Fibroblast of lung (primary cell): ENCODE measurements at regions not wholly inside any gene's neighbourhood (a gene's known extent, or its start where the extent isn't known, plus 50 kb on each side); places are given as distances from the start of the nearest gene placed in this dataset.
"Not testable (repeated sequence)": the region's sequence is repeated elsewhere in the genome, so short reads cannot be mapped to it uniquely, and the experiment has no call there.

Experiments used
- DNase-seq, 2 donors: peaks; one replicate each; pipeline versions ENCODE4 v3.0.0 to v3.0.0-alpha.2; 2010; ENCODE audit warnings: low read depth in 2 of 2
- H2AFZ ChIP-seq: 2 replicates; pipeline ENCODE4 v1.5.1; 2012; ENCODE audit warnings: low read length, control low read depth, inconsistent platforms
- H3K27ac ChIP-seq: 2 replicates; pipeline ENCODE4 v1.5.1; 2011; ENCODE audit warnings: low read length, control low read depth; ENCODE audit not compliant: insufficient read depth
- H3K27me3 ChIP-seq: 2 replicates; pipeline ENCODE4 v1.5.1; 2011; ENCODE audit warnings: mild to moderate bottlenecking, low read length; ENCODE audit not compliant: control insufficient read depth, insufficient read depth
- H3K36me3 ChIP-seq: 2 replicates; pipeline ENCODE4 v1.5.1; 2011; ENCODE audit warnings: low read length; ENCODE audit not compliant: control insufficient read depth, insufficient read depth
- H3K4me1 ChIP-seq: 2 replicates; pipeline ENCODE4 v1.5.1; 2011; ENCODE audit warnings: low read length; ENCODE audit not compliant: control insufficient read depth, insufficient read depth; ENCODE audit errors: extremely low read depth
- H3K4me2 ChIP-seq: 2 replicates; pipeline ENCODE4 v1.5.1; 2011; ENCODE audit warnings: low read length, control low read depth; ENCODE audit not compliant: insufficient read depth; ENCODE audit errors: extremely low read depth
- H3K4me3 ChIP-seq, 4 experiments: fragments of 200-600 bp in 1 of 4; sonication (generic) in 1 of 4; replicated peaks in 1 of 4; 2 replicates each; pipeline ENCODE4 v1.5.1; 2011 to 2016; ENCODE audit warnings: low read length in 4 of 4, low read depth in 3 of 4, mild to moderate bottlenecking in 3 of 4, control low read depth in 2 of 4, inconsistent platforms in 1 of 4, mixed read lengths in 1 of 4; ENCODE audit not compliant: insufficient read depth in 1 of 4; ENCODE audit errors: control extremely low read depth in 1 of 4
- H3K79me2 ChIP-seq: 2 replicates; pipeline ENCODE4 v1.5.1; 2012; ENCODE audit warnings: mild to moderate bottlenecking, low read length, inconsistent platforms; ENCODE audit not compliant: control insufficient read depth, insufficient read depth
- H3K9ac ChIP-seq: 2 replicates; pipeline ENCODE4 v1.5.1; 2011; ENCODE audit warnings: mild to moderate bottlenecking, low read length, control low read depth; ENCODE audit not compliant: insufficient read depth
- H3K9me3 ChIP-seq: 2 replicates; pipeline ENCODE4 v1.5.1; 2012; ENCODE audit warnings: low read depth, low read length; ENCODE audit not compliant: control insufficient read depth, insufficient read depth
- H4K20me1 ChIP-seq: 2 replicates; pipeline ENCODE4 v1.5.1; 2011; ENCODE audit warnings: low read length; ENCODE audit not compliant: control insufficient read depth, insufficient read depth; ENCODE audit errors: extremely low read depth
- EZH2 ChIP-seq: IDR thresholded peaks from 2 replicates; pipeline ENCODE4 v1.5.1; 2012; ENCODE audit warnings: low read length, control low read depth, mild to moderate bottlenecking; ENCODE audit errors: missing control alignments
- TF ChIP-seq, protein P1 (sequence below), 2 donors: IDR thresholded peaks in 1 of 2; conservative IDR thresholded peaks in 1 of 2; 1 replicate in 1 of 2; 2 replicates in 1 of 2; pipeline ENCODE4 v1.5.1; 2011 to 2012; ENCODE audit warnings: low read length in 2 of 2, control low read depth in 1 of 2, inconsistent platforms in 1 of 2, low read depth in 1 of 2, mild to moderate bottlenecking in 1 of 2

DNA sequence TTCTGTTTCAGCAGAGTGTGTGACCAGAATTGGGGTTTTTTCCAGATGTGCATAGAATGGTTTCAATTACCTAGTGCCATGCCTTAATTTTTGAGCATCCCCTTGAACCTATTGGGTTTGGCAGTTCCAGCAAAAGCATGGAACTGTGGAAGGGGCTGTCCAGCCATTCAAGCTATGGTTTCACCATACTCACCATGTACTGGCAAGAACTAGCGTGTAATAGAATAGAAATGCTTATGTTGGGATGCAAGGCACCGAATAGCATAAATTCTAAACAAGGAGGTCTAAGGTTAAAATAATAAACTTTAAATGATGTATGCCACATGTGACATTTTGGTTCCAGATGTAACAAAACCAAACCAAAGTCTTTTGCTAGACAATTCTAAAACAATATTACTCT is 91.4 kb downstream of the MTERF1 start:
- Histone ChIP-seq H3K79me2 (no peaks in the 10 kb centered on the region), H3K9ac (no peak overlapping the region), H2AFZ (no peak overlapping the region), H3K4me1 (no peaks in the 10 kb centered on the region), H3K27me3 (no peaks in the 10 kb centered on the region), H3K4me3 (no peak overlapping the region), H3K36me3 (no peaks in the 10 kb centered on the region), H3K27ac (no peak overlapping the region), H3K4me2 (no peak overlapping the region), H3K9me3 (no peaks in the 10 kb centered on the region), H4K20me1 (no peaks in the 10 kb centered on the region)
- peak in 1 of 2 donors; percentile 39 for DNase-seq
- no peak for TF ChIP-seq EZH2
- TF ChIP-seq, protein P1, sequence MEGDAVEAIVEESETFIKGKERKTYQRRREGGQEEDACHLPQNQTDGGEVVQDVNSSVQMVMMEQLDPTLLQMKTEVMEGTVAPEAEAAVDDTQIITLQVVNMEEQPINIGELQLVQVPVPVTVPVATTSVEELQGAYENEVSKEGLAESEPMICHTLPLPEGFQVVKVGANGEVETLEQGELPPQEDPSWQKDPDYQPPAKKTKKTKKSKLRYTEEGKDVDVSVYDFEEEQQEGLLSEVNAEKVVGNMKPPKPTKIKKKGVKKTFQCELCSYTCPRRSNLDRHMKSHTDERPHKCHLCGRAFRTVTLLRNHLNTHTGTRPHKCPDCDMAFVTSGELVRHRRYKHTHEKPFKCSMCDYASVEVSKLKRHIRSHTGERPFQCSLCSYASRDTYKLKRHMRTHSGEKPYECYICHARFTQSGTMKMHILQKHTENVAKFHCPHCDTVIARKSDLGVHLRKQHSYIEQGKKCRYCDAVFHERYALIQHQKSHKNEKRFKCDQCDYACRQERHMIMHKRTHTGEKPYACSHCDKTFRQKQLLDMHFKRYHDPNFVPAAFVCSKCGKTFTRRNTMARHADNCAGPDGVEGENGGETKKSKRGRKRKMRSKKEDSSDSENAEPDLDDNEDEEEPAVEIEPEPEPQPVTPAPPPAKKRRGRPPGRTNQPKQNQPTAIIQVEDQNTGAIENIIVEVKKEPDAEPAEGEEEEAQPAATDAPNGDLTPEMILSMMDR (conservative IDR thresholded peaks at IDR 0.05 in 1 of 2, IDR thresholded peaks at IDR 0.05 in 1 of 2; ENCODE audit: low read depth in 1 of 2, low read length in 2 of 2): no peak

DNA sequence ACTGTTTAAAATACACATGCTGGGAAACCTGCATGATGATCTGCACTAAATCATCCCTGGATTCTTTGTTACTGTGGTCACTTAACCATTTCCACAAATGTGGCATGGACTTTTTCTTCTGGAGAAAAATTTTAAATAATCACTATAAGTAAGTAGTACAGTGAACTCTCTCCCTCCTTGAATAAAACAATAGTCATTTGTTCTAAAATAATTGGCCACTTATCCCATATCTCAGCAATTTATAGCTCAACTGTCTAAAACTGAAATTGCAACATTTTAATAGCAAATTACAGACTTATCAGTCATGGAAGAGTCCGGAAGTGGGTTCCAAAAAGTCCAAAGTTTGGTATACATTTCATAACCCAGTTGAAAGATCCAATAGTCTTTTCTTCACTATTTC is 90.9 kb downstream of the MTERF1 start:
- no peaks in the 10 kb centered on the region for H4K20me1 ChIP-seq

DNA sequence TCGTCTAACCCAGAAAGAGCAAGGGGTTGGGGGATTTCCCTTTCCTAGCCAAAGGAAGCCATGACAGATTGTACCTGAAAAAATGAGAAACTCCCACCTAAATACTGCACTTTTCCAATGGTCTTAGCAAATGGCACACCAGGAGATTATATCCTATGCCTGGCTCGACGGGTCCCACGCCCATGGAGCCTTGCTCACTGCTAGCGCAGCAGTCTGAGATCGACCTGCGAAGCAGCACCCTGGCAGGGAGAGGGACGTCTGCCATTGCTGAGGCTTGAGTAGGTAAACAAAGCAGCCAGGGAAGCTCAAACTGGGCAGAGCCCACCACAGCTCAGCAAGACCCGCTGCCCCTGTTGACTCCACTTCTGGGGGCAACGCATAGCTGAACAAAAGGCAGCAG is 89.9 kb downstream of the MTERF1 start:
- H3K79me2 ChIP-seq, DNase-seq, H3K4me3 ChIP-seq, H4K20me1 ChIP-seq, H2AFZ ChIP-seq, H3K4me2 ChIP-seq, H3K27ac ChIP-seq, H3K27me3 ChIP-seq, H3K36me3 ChIP-seq, H3K4me1 ChIP-seq, H3K9me3 ChIP-seq, H3K9ac ChIP-seq: not testable (repeated sequence)

More for the DNA sequence above, 90.9 kb downstream of the MTERF1 start:
- Histone ChIP-seq H3K36me3 (no peaks in the 10 kb centered on the region), H3K4me2 (no peak overlapping the region), H3K9ac (no peak overlapping the region), H3K4me3 (no peak overlapping the region), H3K27me3 (no peaks in the 10 kb centered on the region), H3K9me3 (no peaks in the 10 kb centered on the region), H3K79me2 (no peaks in the 10 kb centered on the region), H2AFZ (no peak overlapping the region), H3K4me1 (no peaks in the 10 kb centered on the region), H3K27ac (no peak overlapping the region)
- TF ChIP-seq, protein P1 (conservative IDR thresholded peaks at IDR 0.05 in 1 of 2, IDR thresholded peaks at IDR 0.05 in 1 of 2; ENCODE audit: low read depth in 1 of 2, low read length in 2 of 2): no peak
- no peak for TF ChIP-seq EZH2
- DNase-seq: no peak
